Heart right ventricle (tissue), 16 donors: ENCODE measurements at regions not wholly inside any gene's neighbourhood (a gene's known extent, or its start where the extent isn't known, plus 50 kb on each side); places are given as distances from the start of the nearest gene placed in this dataset.

ENCODE experiments used
- ATAC-seq, 8 donors: fragments of 200-7000 bp; cut with Tn5 transposase; one replicate each; pipeline ENCODE4 v1.9.1; 2020; ENCODE audit warnings: mild to moderate bottlenecking in 8 of 8, moderate library complexity in 8 of 8, moderate number of reproducible peaks in 1 of 8
- DNase-seq, 2 donors: peaks; one replicate each; pipeline ENCODE4 v3.0.0-alpha.2; 2020
- H3K27ac ChIP-seq, 10 donors: fragments of 200-600 bp; sonication (generic) in 2 of 10; one replicate each; pipeline versions ENCODE4 v1.5.0 to v1.8.0; 2020 to 2022; ENCODE audit warnings: mild to moderate bottlenecking in 3 of 10
- H3K27me3 ChIP-seq, 7 donors: fragments of 200-600 bp; one replicate each; pipeline ENCODE4 v1.8.0; 2021 to 2022; ENCODE audit warnings: mild to moderate bottlenecking in 2 of 7
- H3K36me3 ChIP-seq, 9 donors: fragments of 200-600 bp; sonication (generic) in 1 of 9; one replicate each; pipeline versions ENCODE4 v1.5.0 to v1.8.0; 2020 to 2022; ENCODE audit warnings: mild to moderate bottlenecking in 2 of 9
- H3K4me1 ChIP-seq, 9 donors: fragments of 200-600 bp; sonication (generic) in 1 of 9; one replicate each; pipeline versions ENCODE4 v1.5.0 to v1.8.0; 2020 to 2022; ENCODE audit warnings: mild to moderate bottlenecking in 4 of 9
- H3K4me3 ChIP-seq, 10 donors: fragments of 200-600 bp; sonication (generic) in 2 of 10; one replicate each; pipeline versions ENCODE4 v1.5.0 to v1.8.0; 2020 to 2022; ENCODE audit warnings: mild to moderate bottlenecking in 7 of 10, moderate library complexity in 2 of 10
- H3K9me3 ChIP-seq, 11 donors: fragments of 200-600 bp in 10 of 11; sonication (generic) in 2 of 11; one replicate each; pipeline versions ENCODE4 v1.5.0 to v1.8.0; 2013 to 2022; ENCODE audit warnings: mild to moderate bottlenecking in 2 of 11, control low read depth in 1 of 11, moderate library complexity in 1 of 11
- CTCF ChIP-seq, 9 donors: fragments of 200-600 bp; sonication (generic) in 2 of 9; IDR thresholded peaks; one replicate each; pipeline versions ENCODE4 v1.5.0 to v1.8.0; 2021 to 2022; ENCODE audit warnings: antibody characterized with exemption in 9 of 9, mild to moderate bottlenecking in 5 of 9, moderate library complexity in 1 of 9
- WGBS, 2 donors: extraction: QIAGEN DNeasy Blood & Tissue Kit; methylation state at CpG; one replicate each; pipeline ENCODE4 v1.1.7; 2013; ENCODE audit warnings: inconsistent platforms in 1 of 2; 5-methylcytosine and 5-hydroxymethylcytosine counted together
- intact Hi-C, 10 donors: fragments of 100-400 bp; cut with DNase I; formaldehyde crosslinking; loops; one replicate each; pipeline versions ENCODE4 v1.11.1 to v1.14.2; 2022
- donor health status: Arrhythmogenic right ventricular cardiomyopathy.
- donor health status: ischemic (EF 13 %, LVEDD 7.1; RV severe dilation, severe dysfunction).
- donor health status: healthy with polysubstance abuse.
- donor health status: DM: no; HTN: yes; CAD: no.
- donor health status: DM: no; HTN: no; CAD: no.
- donor health status: ischemic (EF 25% LVEDD 6.9; RV normal size, moderate dysfunction).
- donor health status: ischemic (EF 25% LVEDD 5.7; RV mildly dilated, moderate dysfunction).
- donor health status: healthy.
- donor health status: DM: yes; HTN: yes; CAD: no.
- donor health status: Ischemic cardiomyopathy.
- donor health status: ischemic (EF 35%, LVEDD 5.7; RV mildly dilated, moderate dysfunction).
- donor health status: nonischemic (EF 11% LVEDD 7.7; RV severe dilation, severe dysfunction).
- donor health status: DM: yes; HTN: yes; CAD: no.
- donor health status: PGD.
- donor health status: ischemic (EF 29% LVEDD 5.4; RV normal size, mild dysfunction).
- donor health status: nonischemic (EF 23%, LVEDD 6.1; RV moderate dilation, normal function).

DNA sequence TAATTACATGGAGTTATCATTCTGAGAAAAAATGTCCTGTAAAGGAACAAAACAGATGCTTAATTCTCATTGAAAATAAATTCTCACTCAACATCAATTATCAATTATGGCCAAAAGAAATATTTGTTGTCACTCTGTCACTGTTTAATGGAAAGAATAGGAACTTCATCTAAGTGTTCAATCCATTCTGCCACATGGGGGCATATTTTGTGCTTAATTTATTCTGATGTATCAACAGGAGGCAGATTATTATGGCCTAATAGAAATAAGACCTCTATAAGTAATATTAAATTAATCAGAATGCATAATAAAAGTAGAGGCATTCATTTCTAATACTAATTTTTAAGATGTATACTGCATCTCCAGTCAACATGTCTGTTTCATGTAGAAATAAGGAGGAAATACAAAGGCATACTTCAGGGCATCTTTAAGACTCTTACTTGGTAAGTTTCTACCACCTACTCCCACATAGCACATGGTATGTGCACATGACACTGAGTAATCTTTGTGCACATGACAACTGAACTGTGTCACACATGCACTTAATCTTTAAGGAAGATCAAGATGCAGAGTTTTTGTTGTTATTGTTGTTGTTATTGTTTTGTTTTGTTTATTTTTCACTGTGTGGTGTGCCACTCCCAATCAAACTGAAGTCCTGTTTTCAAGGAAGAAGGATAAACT, 420.4 kb upstream of the SEMA3A start:
- intact Hi-C loops, result loop anchor here in 2 of 10 donors (5.0 to 10.0 kb wide), 2 partner anchors 102 to 410 kb away; no protein-coding TSS in a partner anchor

GRCh38 chr7:84612981-84613681, 418.5 kb upstream of the SEMA3A start:
- no peaks in the 10 kb centered on the region for H3K4me1 ChIP-seq
- 78 to 80% methylated on average over 5 of the region's 5 CpGs for WGBS, 2 donors
- H3K36me3 ChIP-seq, result no peaks in the 10 kb centered on the region
- TF ChIP-seq CTCF (IDR thresholded peaks at IDR 0.05), result no peak
- H3K4me3 ChIP-seq, result no peak overlapping the region
- DNase-seq (no peak), ATAC-seq (no peak)
- intact Hi-C loops, result loop anchor here in 1 of 10 donors (10.0 kb wide), 1 partner anchor 412 kb away; no protein-coding TSS in a partner anchor
- no peaks in the 10 kb centered on the region for H3K27me3 ChIP-seq
- H3K9me3 ChIP-seq, result no peaks in the 10 kb centered on the region
- H3K27ac ChIP-seq, result no peak overlapping the region

More for the DNA sequence above, 420.4 kb upstream of the SEMA3A start:
- no peaks in the 10 kb centered on the region for H3K36me3 ChIP-seq
- no peak overlapping the region for H3K27ac ChIP-seq
- DNase-seq, result no peak
- no peaks in the 10 kb centered on the region for H3K4me1 ChIP-seq
- peak in 2 of 9 donors; percentile 18 to 30 for TF ChIP-seq CTCF (IDR thresholded peaks at IDR 0.05)
- H3K9me3 ChIP-seq, result no peaks in the 10 kb centered on the region
- no peak for ATAC-seq
- no peak overlapping the region for H3K4me3 ChIP-seq
- H3K27me3 ChIP-seq, result no peaks in the 10 kb centered on the region

GRCh38 chr7:84611391-84611790, 416.8 kb upstream of the SEMA3A start:
- intact Hi-C loops, result loop anchor here in 1 of 10 donors (10.0 kb wide), 1 partner anchor 413 kb away; no protein-coding TSS in a partner anchor
- no peak for DNase-seq
- no peaks in the 10 kb centered on the region for H3K27me3 ChIP-seq
- WGBS, 2 donors, result 69 to 78% methylated on average over 2 of the region's 2 CpGs
- ATAC-seq, result no peak
- TF ChIP-seq CTCF (IDR thresholded peaks at IDR 0.05), result no peak
- H3K9me3 ChIP-seq, result no peaks in the 10 kb centered on the region
- no peak overlapping the region for H3K27ac ChIP-seq
- no peaks in the 10 kb centered on the region for H3K4me1 ChIP-seq
- no peak overlapping the region for H3K4me3 ChIP-seq
- H3K36me3 ChIP-seq, result no peaks in the 10 kb centered on the region

DNA sequence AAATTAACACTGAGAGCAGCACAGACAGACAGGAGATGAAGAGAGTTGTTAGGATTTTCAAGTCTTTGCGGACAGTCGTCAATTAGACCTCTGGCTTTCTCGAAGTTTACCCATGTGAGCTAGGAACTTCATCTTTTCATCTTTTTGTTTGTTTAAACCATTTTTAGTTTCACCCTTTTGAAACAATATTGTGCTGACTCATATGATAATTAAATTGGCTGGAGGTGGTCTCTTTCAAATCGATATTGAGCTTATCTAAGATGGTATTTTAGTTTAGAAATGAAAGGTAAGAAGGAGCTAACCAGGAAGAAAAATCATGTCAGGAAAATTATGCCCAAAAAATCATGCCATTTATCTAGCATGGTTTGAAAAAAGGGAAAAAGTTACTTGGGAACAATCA, 415.8 kb upstream of the SEMA3A start:
- Histone ChIP-seq H3K4me1 (no peaks in the 10 kb centered on the region), H3K27me3 (no peaks in the 10 kb centered on the region), H3K4me3 (no peak overlapping the region), H3K27ac (no peak overlapping the region), H3K36me3 (no peaks in the 10 kb centered on the region), H3K9me3 (no peaks in the 10 kb centered on the region)
- ATAC-seq (no peak), DNase-seq (no peak)
- intact Hi-C loops, result loop anchor here in 1 of 10 donors (10.0 kb wide), 1 partner anchor 414 kb away; no protein-coding TSS in a partner anchor
- TF ChIP-seq CTCF (IDR thresholded peaks at IDR 0.05), result no peak
- 95 to 96% methylated on average over 4 of the region's 4 CpGs for WGBS, 2 donors
